ENCODE measurements at regions not wholly inside any gene's neighbourhood (a gene's known extent, or its start where the extent isn't known, plus 50 kb on each side); places are given as distances from the start of the nearest gene placed in this dataset.

GRCh38 chr7:41030673-41031072 lies 672.2 kb downstream of the INHBA start:
- Histone ChIP-seq H3K9ac (ENCODE audit: control insufficient read depth, insufficient read depth, low read length) (no peak overlapping the region), H3K27me3 (replicated peaks in 1 of 2; ENCODE audit: control insufficient read depth in 2 of 2, insufficient read depth in 2 of 2, low read length in 1 of 2) (no peaks in the 10 kb centered on the region), H3K4me1 (ENCODE audit: control insufficient read depth, insufficient read depth, low read length) (no peaks in the 10 kb centered on the region), H2AFZ (ENCODE audit: control insufficient read depth, low read depth, low read length) (no peak overlapping the region), H3K36me3 (ENCODE audit: control insufficient read depth in 2 of 2, insufficient read depth in 2 of 2, low read length in 1 of 2) (no peaks in the 10 kb centered on the region), H3K4me2 (ENCODE audit: control insufficient read depth, insufficient read depth) (no peak overlapping the region), H3K27ac (ENCODE audit: control insufficient read depth, insufficient read depth) (no peak overlapping the region), H3K9me3 (replicated peaks; ENCODE audit: control insufficient read depth, insufficient read depth, low read length) (no peaks in the 10 kb centered on the region), H3K4me3 (no peak overlapping the region), H3K79me2 (ENCODE audit: control insufficient read depth, insufficient read depth, low read length) (no peaks in the 10 kb centered on the region), H4K20me1 (ENCODE audit: control insufficient read depth, insufficient read depth) (no peaks in the 10 kb centered on the region)
- in situ Hi-C loops (cut with MboI) = no loop called here
- BruUV-seq (replicated peaks) = no TSS peak
- ChIA-PET RAD21 (ENCODE audit: unreplicated experiment) (no interaction called here), CTCF (no interaction called here), POLR2A (no interaction called here), SMC1A (ENCODE audit: uncharacterized antibody, unreplicated experiment) (interaction anchor here (0.6 kb wide), 1 partner anchor 100 kb away, joined by 3 read pairs; no protein-coding TSS in a partner anchor)
- 33% methylated on average over 5 of the region's 5 CpGs for WGBS (ENCODE audit: insufficient coverage, insufficient replicate concordance, low lambda C conversion rate, missing lambda C conversion rate)
- TF ChIP-seq DPF2 (IDR thresholded peaks at IDR 0.05) = no peak
- no peak for TF ChIP-seq BRCA1 (IDR thresholded peaks at IDR 0.05; ENCODE audit: low read depth, low read length)
- no peak for TF ChIP-seq TBL1XR1 (IDR thresholded peaks at IDR 0.05; ENCODE audit: low read depth, low read length)
- no peak for TF ChIP-seq TAF1 (IDR thresholded peaks at IDR 0.05; ENCODE audit: borderline replicate concordance, low read depth, low read length)
- no peak for TF ChIP-seq YBX1 (IDR thresholded peaks at IDR 0.05)
- TF ChIP-seq FOS (IDR thresholded peaks at IDR 0.05; ENCODE audit: borderline replicate concordance, extremely low read depth, insufficient read length) = no peak
- TF ChIP-seq RAD21 (IDR thresholded peaks at IDR 0.05; ENCODE audit: insufficient read depth, low read depth, low read length) = no peak
- no peak for TF ChIP-seq ZNF384 (IDR thresholded peaks at IDR 0.05; ENCODE audit: borderline replicate concordance, low read depth, low read length)
- TF ChIP-seq RB1 (IDR thresholded peaks at IDR 0.05; ENCODE audit: borderline replicate concordance) = no peak
- no peak for TF ChIP-seq TCF7 (IDR thresholded peaks at IDR 0.05; ENCODE audit: borderline replicate concordance)
- no peak for TF ChIP-seq PAX5 (IDR thresholded peaks at IDR 0.05; ENCODE audit: borderline replicate concordance, low read depth, low read length)
- no peak for TF ChIP-seq HDAC6 (IDR thresholded peaks at IDR 0.05; ENCODE audit: unreplicated experiment)
- no peak for TF ChIP-seq HDGF (IDR thresholded peaks at IDR 0.05)
- TF ChIP-seq NFYB (IDR thresholded peaks at IDR 0.05; ENCODE audit: insufficient read depth, low read depth, low read length) = no peak
- no peak for TF ChIP-seq POU2F2 (IDR thresholded peaks at IDR 0.05; ENCODE audit: borderline replicate concordance, low read depth, low read length)
- no peak for DNase-seq (ENCODE audit: low read depth, low spot score)
- intact Hi-C loops (cut with micrococcal nuclease; ENCODE audit: unreplicated experiment) = no loop called here
- ATAC-seq = no peak
- no peak for FAIRE-seq

Data from GM12878 (cell line).